SH-SY5Y (cell line): ENCODE measurements at regions not wholly inside any gene's neighbourhood (a gene's known extent, or its start where the extent isn't known, plus 50 kb on each side); places are given as distances from the start of the nearest gene placed in this dataset.

Source experiments
- GATA2 ChIP-seq: IDR thresholded peaks from 2 replicates; pipeline ENCODE4 v1.6.1; 2011; ENCODE audit warnings: mild to moderate bottlenecking, low read depth, low read length
- GATA3 ChIP-seq: IDR thresholded peaks from 2 replicates; pipeline ENCODE4 v1.6.1; 2011; ENCODE audit warnings: low read depth, mild to moderate bottlenecking, low read length, moderate library complexity

DNA sequence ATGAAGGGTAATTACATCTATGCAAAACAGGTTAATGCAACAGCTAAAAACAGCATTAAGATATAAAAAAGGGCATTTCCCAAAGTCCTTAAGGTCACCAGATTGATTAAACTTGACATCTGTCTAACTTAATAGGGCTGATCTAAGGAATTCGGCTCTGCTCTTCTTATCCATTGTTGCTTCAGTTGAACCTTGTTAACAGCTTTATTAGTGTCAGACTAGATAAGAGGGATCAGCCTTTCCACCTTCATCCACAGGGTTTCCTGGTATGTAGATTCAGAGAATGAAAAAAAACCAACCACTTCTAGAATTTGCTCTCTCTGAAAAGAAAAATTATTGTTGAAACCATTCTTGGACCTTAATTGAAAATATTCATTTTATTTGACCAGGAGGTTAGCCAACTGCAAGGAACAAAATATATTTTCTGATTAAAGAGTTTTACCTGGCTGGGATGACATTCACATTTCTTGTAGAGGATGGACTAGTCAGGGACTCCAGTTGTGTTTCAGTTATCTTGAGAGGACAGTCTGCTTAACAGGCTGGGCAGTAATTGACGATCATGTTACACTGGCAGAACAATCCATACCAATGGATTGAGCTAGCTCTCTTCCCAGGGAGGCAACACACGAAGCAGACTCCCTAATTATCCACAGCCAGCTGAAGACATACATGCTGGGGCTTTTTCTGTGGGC, 357.4 kb upstream of the ACVR2A start:
- TF ChIP-seq GATA2: no peak
- TF ChIP-seq GATA3: no peak

DNA sequence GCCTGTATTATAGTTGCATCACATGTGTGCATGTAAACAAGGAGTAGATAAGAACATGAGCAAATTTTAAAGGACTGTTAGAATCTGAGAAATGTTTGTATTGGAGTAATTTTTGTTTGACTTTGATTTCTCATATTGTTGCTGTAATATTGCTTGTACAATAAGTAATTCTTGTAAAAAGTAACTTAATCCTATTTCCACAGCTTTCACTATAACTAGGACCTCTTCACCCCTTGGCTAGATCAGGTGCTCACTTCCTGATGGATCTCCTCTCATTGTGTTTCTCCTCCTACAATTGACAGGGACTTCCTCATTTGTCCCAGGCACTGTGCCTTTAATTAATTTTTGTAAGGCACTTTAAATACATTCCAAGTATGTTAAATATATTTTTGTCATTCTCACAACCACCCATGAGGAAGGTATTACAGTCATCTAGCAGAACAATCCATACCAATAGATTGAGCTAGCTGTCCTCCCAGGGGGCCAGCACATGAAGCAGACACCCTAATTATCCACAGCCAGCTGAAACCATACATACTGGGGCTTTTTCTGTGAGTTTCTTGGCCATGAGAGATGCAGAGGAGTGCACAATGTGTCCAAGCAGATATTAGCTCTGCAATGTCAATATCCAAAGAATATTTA, 359.5 kb upstream of the ACVR2A start:
- no peak for TF ChIP-seq GATA3
- no peak for TF ChIP-seq GATA2

DNA sequence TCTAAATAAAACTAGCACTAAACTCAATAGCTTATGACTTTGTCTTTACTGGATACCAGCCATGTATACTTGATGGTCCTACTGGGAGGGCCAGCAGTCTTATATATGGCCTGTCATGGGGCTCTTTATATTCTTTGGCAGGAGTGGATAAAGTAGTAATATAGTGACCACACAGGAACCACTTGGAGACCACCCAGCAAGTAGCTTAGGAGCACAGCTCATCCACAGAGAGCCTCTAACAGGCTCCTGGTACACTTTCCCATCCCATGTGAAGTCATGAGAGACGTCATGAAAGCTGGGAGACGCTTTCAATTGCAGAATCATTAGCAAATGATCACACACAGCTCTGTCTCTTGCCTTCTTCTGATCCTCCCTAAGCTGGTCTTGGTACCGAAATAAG, 360.9 kb upstream of the ACVR2A start:
- TF ChIP-seq GATA2 (no peak), GATA3 (no peak)

DNA sequence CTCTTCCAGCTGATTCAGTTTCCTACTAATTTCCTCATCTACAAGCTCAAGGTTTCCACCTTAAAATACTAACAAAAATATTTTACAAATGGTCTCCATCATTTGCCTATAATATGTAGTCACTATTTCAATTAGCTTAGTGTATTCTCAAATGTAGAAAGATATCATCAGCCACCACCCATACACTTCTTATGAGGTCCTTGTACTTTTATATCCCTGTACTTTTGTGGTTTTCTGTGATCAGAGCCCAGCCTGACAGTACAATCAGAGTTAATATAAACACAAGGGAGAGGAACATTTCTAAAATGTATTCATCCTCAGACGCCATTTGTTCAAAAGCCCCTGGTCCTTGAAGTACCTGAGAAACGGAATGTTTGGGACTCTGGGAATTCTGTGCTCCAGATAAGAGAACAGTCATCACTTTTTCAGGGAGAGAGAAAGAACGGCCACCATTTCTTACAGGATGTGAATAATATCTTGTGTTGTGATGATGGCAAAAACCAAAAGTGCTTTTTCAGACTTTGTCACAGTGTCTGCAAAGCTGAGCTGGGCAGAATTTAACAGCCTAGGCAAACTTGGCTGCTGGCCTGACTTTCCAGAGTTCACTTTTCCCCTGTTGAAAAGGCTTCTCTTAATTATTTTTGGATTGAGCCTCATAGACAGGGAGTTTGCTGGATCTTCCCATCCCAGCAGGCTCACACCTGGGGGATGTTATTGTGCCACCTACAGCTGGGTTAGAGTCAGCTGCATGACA, 361.7 kb upstream of the ACVR2A start:
- no peak for TF ChIP-seq GATA2
- no peak for TF ChIP-seq GATA3

DNA sequence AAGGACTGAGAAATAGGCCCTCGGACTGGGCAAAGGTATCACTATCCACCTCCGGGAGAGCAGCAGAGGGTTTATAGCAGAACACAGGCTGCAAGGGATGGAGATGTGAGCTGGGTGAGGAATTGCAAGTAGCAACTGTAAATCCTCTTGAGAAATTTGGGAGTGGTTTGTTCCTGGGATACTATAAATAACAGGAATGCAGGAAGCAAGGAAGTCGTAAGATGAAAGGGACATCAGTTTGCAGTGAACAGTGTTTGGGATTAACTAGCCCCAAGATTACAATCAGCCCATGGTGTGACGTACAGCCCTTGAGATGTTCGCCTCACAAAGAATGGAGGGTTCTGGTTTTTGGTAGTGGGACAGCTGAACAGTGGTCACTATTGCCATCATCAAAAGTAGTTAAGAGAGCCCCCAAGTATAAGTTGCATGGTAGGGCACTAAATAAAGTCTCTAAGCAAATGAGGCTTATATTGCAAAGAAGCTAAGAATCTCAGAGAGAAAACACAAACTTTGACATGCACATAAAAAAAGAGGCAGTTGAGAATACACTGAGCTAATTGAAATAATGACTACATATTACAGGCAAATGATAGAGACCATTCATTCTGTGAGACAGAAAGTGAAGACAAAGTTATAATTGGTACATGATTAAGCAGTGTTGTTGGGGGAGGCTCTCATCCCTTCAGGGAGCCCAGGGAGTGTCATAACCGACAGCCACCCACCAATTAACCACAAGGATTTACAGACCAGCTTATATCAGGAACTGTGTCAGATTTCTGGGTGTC, 362.5 kb upstream of the ACVR2A start:
- TF ChIP-seq GATA3: no peak
- no peak for TF ChIP-seq GATA2

DNA sequence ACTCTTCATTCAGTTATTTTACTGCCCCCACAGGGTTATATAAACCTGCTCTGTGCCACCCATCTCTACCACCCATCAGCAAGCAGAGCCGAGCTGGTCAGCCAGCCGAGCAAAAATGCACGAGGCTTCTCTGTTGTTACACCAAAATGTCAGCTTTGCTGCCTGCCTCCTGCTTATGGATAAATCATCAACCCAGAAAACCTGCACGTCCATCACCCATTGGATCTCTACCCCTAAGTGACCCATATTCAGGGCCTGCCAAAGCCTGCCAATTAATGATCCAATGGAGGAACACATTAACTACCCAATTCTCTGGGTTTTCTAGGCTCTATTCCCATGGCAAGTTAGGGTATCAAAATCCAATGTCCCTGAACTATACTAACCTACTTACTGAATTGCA, 365.5 kb upstream of the ACVR2A start:
- no peak for TF ChIP-seq GATA3

DNA sequence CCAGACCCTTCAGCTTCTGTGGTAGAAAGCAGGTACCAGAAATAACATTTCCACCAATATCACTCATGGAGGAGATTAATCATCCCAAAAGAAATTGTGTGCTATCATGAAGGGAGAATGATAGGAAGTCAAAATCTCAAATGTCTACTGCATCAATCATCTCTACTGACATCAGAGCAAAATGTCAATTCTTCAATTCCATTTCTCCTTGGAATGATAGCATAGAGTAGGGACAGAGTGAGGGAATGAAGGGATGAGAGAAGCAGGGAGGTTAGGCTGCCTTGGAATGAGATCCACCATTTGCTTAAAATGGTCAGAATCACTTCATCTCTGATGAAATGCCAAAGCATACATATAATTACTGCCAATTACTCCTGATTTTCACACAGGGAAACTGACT, 371.8 kb upstream of the ACVR2A start:
- TF ChIP-seq GATA3 (no peak), GATA2 (no peak)

DNA sequence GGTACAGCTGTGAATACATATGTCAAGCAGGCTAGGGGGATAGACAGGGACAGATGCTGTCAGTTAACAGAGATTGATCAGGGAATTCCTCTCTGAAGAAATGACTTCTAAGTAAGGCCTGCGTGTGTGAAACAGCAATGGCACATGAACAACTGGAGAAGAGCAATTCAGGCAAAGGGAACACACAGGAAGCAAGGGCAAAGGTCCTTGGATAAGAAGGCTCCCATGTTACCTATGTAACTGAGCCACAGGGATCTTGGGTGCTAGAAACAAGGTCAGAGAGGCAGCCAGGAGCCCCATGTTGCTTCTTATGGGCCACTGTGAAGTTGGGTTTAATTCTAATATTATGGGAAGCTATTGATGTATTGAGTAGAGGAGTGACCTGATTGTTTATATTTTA, 373.7 kb upstream of the ACVR2A start:
- no peak for TF ChIP-seq GATA3
- TF ChIP-seq GATA2: no peak

DNA sequence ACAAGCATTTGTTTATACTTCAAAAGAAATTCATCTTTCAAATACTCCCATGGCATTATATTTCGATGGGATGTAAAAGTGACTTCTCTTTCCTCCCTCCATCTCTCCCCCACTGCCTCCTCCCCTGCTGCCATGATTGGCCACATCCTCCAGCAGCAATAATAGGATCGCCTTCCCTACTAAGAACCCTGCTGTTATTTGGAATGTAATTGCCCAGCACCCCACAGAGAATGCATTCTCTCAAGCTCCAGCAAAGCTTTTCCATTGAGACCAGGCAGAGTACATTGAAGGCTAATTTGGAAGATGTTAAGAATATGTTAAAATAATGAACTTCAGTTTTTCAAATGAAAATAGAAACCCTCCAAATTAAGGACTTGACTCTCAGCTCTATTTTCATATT, 375.4 kb upstream of the ACVR2A start:
- no peak for TF ChIP-seq GATA3
- no peak for TF ChIP-seq GATA2

DNA sequence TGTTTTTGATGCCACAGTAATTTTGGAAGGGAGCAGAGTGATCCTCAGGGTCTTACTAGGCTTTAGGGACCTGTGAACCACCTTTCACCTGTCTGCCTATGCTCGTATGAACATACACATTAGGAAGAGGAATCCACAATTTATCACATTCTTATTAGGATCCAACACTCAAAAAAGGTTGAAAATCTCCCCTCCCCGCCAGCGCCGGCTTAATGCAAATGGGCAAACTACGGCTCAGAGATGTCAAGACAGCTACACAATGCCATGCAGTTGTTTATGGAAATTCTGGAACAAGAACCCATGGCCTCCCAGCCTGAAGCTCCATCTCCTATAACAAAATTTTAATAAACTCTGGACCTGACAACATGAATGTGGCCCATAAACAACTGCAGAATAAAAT, 375.9 kb upstream of the ACVR2A start:
- TF ChIP-seq GATA3 (no peak), GATA2 (no peak)

DNA sequence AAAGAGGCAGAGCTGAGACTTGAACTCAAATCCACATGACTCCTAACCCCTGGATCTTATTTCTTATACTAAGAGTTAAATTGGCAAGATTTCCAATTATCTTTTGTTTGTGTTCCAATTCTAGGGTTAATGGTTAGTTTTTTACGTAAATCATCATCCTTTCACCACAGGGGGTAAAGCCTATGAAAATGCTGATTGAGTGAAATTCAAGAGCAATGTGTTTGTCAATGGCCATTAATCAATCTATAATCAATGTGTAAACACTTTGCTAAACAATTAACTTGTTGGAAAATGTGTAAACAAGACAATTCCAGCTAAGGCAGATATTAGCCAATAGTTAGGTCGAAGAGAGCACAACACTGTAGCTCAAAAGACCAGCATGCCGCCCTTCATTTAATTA, 376.5 kb upstream of the ACVR2A start:
- no peak for TF ChIP-seq GATA2
- TF ChIP-seq GATA3: no peak

DNA sequence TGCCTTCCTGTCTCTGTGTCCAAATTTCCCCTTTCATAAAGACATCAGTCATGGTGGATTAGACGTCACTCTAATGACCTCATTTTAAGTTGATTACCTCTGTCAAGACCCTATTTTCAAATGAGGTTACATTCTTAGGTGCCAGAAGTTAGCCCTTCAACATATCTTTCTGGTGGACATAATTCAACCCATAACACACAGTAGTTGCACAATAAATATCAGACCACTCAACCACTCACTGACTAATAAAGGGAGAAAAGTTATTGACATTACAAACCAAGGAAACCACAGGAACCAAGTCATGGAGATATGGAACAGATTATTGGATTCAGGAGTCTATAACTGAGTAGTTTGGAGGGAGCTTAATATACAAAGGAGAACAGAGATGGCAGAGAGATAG, 377.4 kb upstream of the ACVR2A start:
- TF ChIP-seq GATA3: no peak
- TF ChIP-seq GATA2: no peak

DNA sequence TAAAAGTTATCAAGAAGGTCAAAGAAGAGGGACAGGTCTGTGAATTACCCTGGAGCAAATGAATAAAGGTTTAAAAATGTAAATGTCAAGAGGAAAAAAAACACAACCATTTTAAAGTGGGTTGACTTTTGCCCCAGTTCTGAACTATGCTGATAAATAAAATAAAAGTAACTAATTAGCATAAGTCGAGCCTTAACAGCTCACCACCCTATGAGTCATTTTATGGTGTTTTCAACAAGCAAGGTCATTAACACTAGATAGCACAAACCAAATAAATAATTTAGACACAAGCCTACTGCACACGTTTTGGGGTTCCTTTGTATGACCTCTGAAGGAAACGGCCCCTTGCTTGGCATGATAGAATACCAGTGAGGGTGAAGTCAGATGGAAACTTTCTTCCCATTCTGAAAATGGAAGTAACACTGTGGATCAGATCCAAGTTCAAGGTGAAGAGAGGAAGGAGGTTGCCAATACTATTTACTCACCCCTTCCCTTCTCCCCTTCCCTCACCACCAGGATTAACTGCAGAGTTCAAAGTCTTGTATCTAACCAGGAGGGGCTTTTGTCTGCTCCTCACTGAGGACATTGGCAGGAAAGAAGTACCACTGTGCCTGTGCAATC, 380.0 kb upstream of the ACVR2A start:
- TF ChIP-seq GATA3 (no peak), GATA2 (no peak)

DNA sequence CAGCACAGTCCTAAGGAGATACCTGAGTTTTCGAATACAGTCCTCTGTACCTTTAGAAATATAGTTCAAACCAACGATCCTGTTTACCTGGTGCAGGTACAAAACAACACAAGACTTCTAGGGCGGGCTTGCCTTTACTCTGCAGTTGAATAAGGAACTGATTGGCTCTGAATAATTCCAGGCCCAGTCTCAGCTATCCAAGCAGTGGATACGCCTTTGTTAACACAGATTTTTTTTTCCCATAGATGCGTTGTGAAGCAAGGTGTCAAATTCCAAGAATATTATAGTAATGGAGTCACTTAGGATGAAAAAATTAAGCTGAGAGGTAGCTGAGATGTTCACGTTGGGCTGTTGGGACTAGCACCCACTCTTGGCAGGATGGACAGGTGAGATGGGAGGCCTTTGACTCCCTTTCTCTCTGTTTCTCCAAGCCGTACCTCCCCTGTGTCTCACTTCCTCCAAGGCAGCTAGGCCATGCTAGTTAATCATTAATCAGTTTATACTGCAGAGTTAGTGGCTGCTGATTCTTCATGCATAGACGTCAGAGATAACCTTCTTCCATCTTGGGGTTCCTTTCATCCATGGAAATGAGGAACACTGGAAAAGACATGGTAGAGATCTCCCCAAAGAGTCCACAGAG, 380.8 kb upstream of the ACVR2A start:
- TF ChIP-seq GATA3 (no peak), GATA2 (no peak)
